Upper lobe of left lung (tissue), 4 donors: ENCODE measurements at regions not wholly inside any gene's neighbourhood (a gene's known extent, or its start where the extent isn't known, plus 50 kb on each side); places are given as distances from the start of the nearest gene placed in this dataset.

Source experiments
- CTCF ChIP-seq, 6 experiments: fragments of 450-650 bp in 4 of 6; fragments of 200-600 bp in 2 of 6; sonication (generic) in 2 of 6; IDR thresholded peaks; one replicate each; pipeline ENCODE4 v1.5.1; 2016 to 2019; ENCODE audit warnings: antibody characterized with exemption in 6 of 6
- EP300 ChIP-seq, 4 donors: sonication (generic); formaldehyde crosslinking; IDR thresholded peaks; one replicate each; pipeline ENCODE4 v1.5.1; 2017; ENCODE audit warnings: antibody characterized with exemption in 4 of 4, control low read depth in 2 of 4
- POLR2A ChIP-seq, 4 donors: fragments of 450-650 bp; IDR thresholded peaks; one replicate each; pipeline ENCODE4 v1.5.1; 2016 to 2017; ENCODE audit warnings: antibody characterized with exemption in 4 of 4, mild to moderate bottlenecking in 2 of 4
- POLR2AphosphoS5 ChIP-seq, 2 donors: sonication (generic); formaldehyde crosslinking; IDR thresholded peaks; one replicate each; pipeline ENCODE4 v1.5.1; 2017; ENCODE audit warnings: antibody characterized with exemption in 2 of 2

DNA sequence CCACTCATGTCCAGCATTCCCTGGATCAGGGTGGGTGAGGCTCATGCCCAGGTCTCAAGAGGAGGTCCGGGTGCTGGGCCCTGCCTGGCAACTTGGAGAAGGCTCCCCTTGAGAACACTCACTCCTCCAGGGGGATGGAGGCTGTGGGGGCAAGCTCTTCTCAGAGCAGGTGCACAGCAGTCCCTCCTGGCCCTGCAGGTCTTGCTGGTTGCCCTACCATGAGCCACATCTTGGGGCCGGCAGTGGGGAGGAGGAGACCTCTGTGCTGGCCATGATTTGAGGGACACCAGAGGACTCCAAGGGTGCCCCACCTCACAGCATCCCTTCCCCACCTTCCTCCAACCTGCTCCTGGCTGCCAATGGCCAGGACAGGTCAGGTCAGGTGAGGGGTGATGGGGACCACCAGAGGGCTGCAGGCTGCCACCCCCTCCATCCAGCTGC lies 87.4 kb upstream of the RET start:
- TF ChIP-seq CTCF (IDR thresholded peaks at IDR 0.05) (no peak), POLR2A (IDR thresholded peaks at IDR 0.05) (no peak), EP300 (IDR thresholded peaks at IDR 0.05) (no peak), POLR2AphosphoS5 (IDR thresholded peaks at IDR 0.05) (no peak)
